Ammon's horn (tissue), 1 donor: ENCODE measurements at regions not wholly inside any gene's neighbourhood (a gene's known extent, or its start where the extent isn't known, plus 50 kb on each side); places are given as distances from the start of the nearest gene placed in this dataset.
"Not testable (repeated sequence)": the region's sequence is repeated elsewhere in the genome, so short reads cannot be mapped to it uniquely, and the experiment has no call there.

Experiments used
- DNase-seq: peaks from one replicate; pipeline ENCODE4 v3.0.0-alpha.2; 2016; ENCODE audit warnings: low spot score

DNA sequence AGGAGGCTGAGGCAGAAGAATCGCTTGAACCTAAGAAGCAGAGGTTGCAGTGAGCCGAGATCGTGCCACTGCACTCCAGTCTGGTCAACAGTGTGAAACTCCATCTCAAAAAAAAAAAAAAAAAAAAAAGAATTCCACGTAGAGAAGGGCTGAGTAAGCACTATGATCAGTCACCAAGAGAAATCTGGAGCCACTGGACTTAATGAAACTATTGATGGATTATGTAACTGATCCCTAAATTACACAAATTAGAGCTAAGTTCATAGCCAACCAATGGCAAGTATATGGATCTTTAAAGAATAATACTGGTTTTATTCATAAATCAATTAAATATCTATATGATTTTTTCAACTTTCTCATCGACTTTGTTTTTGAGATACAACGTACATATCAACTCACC is 72.2 kb upstream of the ABLIM1 start:
- DNase-seq: no peak

DNA sequence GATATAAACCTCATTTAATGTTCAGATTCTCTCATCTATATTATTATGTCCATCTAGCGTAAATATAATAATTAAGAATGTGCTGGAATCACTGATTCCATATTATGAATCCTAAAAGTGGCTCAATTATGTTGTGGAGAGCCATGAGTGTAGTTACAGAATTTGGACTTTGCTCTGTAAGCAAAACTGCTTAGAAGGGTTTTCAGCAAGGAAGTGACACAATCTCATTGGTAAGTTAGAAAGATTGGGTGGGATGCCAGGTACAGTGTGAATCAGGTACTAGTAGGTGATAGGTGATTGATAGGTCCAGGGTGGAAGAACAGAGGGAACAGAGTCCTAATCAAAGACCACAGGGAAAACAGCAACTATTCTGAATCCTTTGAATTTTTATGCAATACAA is 74.9 kb upstream of the ABLIM1 start:
- DNase-seq: no peak

DNA sequence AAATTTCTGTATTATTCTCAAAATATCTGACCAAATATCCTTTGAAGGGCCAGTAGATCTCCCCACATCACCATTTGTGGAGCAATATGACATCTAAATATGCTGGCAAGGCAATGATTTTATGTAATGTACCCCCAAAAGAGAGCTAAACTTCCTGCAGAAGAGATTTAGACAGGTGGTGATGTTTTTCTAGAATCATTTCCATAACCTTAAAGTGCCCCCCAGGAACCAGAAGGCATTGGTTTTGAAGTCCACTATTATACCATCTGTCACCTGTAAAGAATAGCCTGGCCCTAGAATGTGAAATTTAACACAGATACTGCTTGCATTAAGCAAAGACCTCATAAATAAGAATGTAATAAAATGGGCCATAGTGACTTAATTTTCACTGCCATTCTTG is 77.9 kb upstream of the ABLIM1 start:
- no peak for DNase-seq

DNA sequence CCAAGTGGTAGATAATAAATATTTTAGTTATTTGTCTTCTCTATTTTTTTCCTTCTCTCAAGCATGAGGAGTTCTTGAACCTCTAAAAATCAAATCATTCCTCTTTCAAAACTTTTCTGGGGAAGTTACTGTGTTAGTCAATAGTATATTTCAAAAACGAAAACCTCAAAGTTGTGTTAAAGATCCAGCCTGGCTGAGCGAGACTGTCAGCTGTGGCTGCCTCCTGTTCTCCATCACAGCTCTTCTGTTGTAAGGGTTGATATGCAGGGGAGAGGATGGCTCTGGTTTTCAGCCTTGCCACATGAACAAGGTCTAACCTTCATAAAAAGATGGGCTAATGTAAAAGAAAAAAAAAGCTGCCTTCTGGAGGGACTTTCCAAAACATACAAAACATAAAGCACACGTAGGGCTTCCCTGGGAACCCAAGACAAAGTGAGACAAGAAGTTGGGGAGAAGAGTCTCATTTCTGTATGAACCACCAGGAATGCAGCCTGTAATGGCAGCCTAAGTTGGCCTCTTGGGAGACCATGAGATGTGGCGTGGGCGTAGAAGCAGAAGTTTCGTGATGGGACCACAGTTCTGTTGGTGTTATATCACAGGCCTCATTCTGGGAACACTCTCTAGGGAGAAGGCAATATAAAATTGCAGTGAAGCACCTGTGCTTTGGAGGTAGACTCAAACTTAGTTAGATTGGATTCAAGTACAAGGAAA is 77.9 kb upstream of the FHIP2A start:
- no peak for DNase-seq

DNA sequence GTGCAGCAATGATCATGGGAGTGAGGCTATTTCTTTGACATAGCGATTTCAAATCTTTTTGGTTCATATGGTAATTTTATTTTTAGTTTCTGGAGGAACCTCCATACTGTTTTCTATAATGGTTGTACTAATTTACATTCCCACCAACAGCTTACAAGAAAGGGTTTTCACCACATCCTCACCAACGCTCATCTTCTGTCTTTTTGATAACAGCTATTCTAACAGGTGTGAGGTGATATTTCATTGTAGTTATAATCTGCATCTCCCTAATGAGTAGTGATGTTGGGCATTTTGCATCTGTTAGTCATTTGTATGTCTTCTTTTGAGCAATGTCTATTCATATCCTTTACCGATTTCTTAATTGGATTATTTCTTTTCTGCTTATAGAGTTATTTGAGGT is 75.0 kb upstream of the FHIP2A start:
- DNase-seq: no peak

DNA sequence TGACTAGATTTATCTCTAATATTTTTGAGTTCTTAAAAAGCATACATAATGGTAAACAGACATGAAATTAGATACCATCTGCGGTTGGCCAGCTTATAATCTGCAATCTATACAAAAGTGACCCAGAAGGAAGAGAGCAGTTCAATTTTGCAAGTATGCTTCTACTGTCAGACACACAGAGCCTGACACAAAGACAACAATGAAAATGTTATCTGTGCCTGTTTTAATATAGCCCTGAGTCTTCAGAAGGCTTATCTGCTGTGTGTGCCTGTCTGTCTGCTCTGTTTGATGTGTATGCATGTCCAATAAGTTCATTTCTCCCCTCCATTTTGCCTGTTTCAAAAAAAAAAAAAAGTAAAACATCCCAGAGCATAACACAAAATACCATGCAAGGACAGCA is 73.3 kb upstream of the FHIP2A start:
- DNase-seq: no peak

DNA sequence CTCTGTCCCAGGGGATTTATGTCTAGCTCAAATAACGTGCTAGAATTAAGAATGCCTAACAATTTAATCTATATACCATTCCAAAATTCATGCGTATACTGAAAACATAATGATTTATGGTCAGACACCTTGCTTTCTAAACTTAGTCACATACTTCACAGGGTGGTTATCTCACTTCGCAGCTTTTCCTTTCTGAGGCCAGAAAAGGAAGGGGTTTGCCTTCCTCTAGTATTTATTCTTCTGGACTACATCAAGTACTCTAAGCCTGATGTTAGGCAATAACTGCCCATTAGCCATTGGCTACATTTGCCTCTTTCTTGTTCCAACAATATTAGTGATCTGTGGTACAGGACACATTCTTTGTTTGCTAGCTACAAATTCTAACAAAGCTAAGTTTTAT is 72.6 kb upstream of the FHIP2A start:
- DNase-seq: no peak

DNA sequence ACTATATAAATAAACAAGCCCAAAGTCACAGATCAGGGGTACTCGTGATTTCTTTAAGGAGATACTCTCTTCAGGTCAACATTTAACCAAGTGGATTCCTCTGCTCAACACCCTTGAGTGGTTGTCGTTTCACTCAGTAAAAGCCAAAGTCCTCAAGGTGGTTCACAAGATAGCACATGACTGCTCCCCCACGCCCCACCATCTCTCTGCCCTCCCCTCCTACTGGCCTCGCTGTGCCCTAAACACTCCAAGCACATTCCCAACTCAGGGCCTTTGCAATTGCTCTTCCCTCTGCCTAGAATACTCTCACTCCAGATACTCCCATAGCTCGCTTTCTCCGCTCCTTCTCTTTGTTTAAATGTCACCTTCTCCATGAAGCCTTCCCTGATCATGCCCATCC is 72.1 kb upstream of the FHIP2A start:
- no peak for DNase-seq

DNA sequence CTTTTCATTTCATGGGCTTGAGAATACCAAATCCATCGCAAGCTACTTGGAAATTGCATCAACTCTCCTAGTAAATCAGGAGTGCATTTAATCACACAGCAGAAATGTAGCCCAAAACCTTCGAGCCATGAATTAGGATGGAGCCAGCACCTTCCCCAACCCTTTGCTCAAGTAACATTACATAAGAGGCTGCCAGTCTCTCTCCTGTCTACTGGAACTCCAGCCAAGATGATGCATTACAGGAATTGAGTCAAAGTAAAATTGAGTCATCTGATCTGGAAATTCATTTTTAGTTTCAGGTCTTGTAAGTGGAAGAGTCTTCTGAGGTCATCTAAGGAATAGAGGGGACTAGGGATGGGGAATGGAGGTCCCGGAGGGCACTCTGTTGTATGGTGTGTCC is 69.7 kb upstream of the FHIP2A start:
- DNase-seq: no peak

DNA sequence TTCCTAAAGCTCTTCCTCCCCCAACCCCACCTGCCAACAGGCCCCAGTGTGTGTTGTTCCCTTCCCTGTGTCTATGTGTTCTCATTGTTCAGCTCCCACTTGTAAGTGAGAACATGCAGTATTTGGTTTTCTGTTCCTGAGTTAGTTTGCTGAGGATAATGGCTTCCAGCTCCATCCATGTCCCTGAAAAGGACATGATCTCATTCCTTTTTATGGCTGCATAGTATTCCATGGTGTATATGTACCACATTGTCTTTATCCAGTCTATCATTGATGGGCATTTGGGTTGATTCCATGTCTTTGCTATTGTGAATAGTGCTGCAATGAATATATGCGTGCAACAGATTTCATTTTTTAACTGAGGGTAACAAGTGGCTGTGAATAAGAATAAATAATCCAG is 69.0 kb upstream of the FHIP2A start:
- not testable (repeated sequence) for DNase-seq

DNA sequence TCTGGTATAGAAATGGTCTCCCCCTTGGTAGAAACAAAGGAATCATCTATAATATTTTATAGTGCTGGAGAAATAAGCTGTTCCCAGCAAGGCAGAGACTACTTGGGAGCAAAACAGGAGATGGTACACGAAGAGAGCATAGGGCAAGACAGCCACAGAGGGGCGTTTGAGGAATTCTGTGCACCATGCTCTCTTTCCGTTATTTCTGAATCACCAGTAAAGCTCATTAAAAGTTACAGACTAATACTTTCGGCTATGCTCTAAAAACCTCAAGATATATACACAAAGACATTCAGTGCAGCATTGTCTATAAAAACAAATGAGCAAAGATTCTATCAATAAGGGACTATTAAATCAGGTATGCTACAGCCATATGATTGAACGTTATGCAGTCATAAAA is 68.5 kb upstream of the FHIP2A start:
- DNase-seq: no peak

DNA sequence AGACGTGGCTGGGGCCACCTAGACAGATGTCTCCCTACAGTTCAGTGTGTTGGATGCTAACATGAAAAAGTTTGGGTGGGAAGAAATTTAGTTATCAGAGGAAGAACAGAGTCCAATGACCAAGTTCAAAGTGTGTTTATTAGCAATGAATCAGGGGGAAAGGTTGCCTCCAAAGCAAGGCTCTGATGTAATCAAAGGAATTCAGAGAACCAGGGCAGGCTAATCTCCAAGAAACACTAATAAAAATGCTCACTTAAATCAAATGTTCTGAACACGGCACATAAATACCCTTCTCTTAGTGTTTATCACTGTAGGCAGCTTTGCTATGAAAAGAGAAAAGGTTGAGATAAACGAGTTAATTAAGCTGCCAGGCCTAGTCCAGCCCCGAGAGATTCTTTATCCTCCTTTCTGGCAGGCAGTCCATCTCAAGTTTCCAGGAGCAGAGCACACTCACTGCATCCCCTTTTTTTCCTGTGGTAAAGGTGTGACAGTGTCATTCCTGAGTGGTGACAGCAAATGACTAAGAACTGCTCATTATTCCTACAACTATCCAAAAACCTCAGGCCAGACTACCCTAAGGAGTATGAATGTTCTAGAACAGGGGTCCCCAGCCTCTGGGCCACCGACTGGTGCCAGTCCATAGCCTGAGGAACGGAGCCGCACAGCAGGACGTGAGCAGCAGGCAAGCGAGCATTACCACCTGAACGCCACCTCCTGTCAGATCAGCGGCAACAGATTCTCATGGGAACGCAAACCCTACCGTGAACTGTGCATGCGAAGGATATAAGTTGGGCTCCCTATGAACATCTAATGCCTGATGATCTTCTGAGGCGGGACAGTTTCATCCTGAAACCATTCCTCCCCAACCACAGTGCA is 66.9 kb upstream of the FHIP2A start:
- no peak for DNase-seq

DNA sequence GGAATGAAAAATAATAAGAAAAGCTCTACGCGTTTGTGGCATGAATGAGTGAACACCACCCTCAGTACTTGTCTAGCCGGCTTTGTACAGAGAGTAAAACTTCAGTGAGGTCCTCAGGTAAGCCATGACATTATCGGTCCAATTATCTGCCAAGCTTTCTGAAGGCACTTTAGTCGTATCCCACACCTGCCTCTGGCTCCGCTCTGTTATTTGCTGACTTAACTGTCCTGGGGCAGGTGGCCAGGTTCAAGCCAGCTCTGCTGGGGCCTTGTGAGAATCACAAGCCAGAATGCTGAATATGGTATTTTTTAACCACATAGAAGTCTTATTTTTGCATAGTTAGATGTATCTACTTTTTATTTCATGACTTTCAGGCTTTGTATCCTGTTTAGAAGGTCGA is 66.0 kb upstream of the FHIP2A start:
- DNase-seq: no peak

DNA sequence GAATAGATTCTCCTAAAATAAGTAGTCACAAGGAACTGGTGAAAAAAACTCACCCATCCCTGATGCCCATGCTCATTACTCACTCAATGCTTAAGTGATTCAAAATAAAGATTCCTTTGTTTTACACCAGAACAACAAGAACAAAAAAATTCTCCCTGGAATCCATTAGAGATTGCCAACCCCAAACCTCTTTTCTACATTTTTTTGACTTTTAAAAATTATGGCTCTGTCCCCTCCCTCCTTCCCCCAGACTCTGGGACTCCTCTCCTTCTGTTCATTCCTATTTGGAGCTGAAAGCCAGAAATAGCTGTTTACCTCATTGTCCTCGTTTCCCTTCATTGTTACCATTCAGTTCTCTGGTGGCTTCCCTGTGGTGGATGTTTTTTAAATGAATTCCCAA is 63.2 kb upstream of the FHIP2A start:
- peak; percentile 53 for DNase-seq

DNA sequence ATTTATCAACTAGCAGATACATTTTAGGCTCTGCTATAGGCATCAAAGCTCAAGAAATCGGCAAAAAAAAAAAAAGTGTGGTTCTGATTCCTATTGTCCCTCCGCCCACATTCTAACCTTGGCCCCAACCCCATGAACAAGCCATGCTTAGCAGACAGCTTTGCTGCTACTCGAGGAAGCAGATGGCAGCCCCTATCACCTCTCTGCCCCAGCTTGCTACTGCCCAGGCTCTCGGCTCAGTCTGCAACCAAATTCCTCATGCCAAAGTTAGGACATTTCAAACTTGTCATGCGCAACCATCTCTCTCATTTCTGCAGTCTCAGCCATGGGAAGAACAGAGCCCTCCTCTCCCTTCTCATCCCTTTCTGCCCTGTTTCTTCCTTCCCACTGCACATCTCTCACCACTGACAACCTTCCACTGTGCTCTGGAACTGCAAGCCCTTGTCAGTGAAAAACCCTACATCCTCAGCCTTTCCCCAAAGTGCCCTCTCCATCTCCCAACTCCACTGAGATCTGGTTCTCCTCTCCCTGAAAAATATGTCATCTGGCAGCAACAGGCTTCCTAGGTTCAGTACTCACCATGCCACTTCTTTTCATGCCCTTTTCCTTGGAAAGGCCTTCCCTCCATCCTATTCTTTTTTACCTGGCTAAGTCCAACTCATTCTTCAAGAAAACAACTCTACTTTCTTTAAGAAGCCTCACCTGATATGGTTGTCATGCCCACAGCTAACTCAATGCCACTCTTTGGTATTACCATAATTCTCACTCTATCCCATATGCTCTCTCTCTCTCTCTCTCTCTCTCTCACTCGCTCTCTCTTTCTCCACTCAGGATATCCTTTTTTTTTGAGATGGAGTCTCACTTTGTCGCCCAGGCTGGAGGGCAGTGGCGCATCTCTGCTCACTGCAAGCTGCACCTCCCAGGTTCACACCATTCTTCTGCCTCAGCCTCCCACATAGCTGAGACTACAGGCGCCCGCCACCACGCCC is 60.1 kb upstream of the FHIP2A start:
- no peak for DNase-seq

DNA sequence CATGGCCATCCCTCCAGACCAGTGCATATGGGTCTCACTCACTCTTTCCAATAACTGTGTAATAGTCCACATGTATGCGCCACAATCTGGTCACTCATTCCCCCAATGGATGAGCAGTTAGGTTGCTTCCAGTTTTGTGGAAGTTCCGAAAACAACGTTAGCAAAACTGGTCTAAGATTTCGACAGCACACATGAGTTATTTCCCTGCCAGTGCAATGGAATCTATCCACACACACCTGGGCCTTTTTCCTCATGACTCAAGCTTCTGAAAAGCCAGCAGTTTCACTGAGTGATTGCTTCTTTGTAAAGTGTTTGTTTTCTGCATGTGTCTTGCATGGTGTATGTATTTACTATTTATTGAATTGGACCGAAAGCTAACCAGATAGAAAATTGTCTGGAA is 58.8 kb upstream of the FHIP2A start:
- DNase-seq: no peak

DNA sequence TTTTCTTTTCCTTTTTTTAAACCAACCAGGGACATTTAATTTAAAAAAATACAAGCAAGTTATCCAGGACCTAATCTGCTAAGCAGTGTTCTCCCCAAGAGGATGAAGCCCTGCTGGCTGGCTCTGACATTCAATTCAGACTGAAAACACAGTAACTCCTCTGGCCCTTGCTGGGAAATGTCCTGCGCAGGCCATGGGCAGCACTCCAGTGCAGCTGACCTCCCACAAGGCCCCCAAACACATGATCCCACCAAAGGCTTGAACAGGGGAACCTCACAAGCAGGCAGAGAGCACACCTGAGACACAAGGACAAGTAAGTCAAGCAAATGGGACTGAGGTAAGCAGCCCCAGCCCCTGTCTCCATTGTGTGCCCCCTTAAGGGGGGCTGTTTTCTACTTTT is 56.9 kb upstream of the FHIP2A start:
- DNase-seq: peak; percentile 47

DNA sequence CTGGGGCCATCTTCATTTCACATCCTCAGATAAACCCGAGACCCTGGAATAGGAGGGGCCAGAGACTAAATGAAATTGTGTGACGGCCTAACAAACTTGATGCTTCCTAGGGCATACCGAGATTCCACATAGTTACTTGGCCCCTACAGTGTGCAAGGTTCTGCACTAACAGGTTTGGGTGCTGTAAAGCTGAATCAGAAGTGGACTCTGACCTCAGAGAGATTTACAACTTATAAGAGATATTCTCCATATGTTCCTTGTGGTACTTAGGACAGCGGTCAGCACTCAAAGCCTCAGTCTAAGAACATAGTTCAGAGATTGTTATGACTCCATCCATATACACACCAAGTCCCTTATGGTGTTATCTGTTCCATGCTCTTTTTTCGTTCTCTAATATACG is 55.1 kb upstream of the FHIP2A start:
- DNase-seq: no peak

DNA sequence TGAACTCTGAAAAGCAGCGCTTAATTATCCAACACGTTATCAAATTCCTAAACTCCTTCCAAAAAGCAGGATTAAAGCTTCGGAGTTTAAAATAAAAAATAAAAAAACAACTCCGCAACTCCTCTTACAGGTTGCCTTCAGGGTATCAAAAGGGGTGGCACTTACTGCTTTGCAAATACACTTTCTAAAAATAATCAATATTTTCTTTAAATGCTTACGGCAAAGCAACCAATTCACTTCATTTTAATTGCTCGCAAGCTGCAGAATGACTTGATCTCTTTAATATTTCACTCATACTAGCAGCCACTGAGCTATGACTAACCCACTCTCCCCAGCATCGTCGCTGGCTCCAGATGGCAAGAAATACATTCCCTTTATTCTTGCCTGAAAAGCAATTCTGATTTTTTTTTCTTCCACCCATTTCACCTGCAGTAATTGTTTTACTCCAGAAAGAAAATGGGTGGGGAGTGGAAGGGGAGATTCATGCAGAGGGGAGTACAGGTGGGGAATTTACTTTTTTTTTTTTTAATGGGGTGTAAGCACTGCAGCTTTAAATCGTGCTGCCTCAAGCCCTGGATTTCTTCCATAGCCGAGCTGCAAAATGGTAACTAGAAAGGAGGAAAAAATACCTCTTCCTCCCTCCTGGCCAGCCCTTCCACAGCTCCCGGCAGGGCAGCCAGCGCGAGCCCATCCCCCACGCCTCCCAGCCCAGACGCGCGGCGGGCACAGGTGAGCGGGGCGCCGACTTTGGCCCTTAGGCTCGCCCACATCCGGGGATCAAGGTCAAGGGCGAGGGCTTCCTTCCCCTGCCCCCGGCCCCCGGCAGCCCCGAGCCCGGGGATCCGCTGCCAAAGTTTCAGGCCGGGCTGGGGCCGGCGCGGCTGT is 54.2 kb upstream of the FHIP2A start:
- DNase-seq: peak; percentile 55

DNA sequence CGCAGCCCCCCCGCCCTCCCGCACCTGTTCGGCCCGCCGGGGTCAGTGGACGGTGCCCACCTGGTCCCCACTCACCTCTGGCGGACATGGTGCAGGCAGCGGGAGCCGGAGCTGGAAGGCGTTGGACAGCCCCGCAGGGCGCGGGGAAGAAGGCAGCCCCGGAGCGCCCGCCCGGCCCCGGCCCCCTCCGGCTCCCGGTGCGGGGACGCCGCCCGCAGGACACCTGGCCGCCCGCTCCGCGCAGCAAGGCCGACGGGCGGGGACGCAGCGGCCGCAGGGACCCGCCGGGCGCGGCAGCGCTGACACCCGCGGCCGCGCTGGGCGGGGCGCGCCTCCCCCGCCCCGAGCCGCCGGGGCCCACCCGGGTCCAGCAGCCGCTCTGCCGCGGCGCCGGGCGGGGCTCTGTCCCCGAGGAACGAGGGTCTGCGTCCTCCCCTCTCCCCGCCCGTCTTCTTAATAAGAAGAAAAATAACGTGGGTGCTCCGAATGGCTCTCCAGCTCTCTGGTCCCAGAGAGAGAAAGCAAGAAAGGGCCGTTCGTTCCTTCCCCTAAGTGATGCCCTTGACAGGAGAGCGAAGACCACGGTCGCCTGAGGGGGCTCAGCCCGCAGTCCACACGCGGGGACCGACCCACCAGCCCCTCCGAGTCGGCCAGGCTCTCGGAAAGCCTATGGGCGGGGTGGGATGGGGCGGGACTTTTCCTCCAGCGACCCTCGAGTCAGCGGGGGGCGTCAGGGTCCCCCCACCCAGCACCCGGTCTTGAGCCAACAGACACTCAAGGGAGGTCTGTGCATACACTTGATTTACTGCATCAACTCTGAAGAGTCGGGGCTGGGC is 53.4 kb upstream of the FHIP2A start:
- DNase-seq: no peak

DNA sequence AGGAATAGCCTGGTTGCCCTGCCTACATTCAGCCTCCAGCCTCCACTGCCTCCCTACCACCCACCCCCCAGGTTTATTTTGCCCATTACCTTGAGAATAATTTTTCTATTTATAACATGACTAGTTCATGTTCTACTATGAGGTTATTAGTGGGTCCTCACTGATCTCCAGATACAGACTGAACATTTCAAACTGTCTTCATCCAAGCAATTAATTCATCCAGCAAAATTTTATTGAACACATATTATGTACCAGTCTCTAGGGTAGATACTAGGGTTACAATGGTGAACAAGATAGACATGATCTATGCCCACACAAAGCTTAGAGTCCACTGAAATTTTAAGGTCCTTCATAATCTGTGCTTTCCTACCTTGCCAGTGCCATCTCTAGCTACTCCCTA is 51.6 kb upstream of the FHIP2A start:
- DNase-seq: no peak
